Prostate gland (tissue), 2 donors: ENCODE measurements at regions not wholly inside any gene's neighbourhood (a gene's known extent, or its start where the extent isn't known, plus 50 kb on each side); places are given as distances from the start of the nearest gene placed in this dataset.

Experiments used
- POLR2A ChIP-seq: fragments of 450-650 bp; IDR thresholded peaks from one replicate; pipeline ENCODE4 v1.6.1; 2016; ENCODE audit warnings: antibody characterized with exemption, mild to moderate bottlenecking
- POLR2AphosphoS5 ChIP-seq: sonication (generic); formaldehyde crosslinking; IDR thresholded peaks from one replicate; pipeline ENCODE4 v1.6.1; 2017; ENCODE audit warnings: antibody characterized with exemption
- TF ChIP-seq, protein P1 (sequence below), 4 experiments: fragments of 200-600 bp in 2 of 4; fragments of 450-650 bp in 2 of 4; sonication (generic) in 2 of 4; IDR thresholded peaks; 1 replicate in 3 of 4; 2 replicates in 1 of 4; pipeline ENCODE4 v1.5.1; 2016 to 2019; ENCODE audit warnings: antibody characterized with exemption in 4 of 4, mild to moderate bottlenecking in 2 of 4, moderate library complexity in 2 of 4

DNA sequence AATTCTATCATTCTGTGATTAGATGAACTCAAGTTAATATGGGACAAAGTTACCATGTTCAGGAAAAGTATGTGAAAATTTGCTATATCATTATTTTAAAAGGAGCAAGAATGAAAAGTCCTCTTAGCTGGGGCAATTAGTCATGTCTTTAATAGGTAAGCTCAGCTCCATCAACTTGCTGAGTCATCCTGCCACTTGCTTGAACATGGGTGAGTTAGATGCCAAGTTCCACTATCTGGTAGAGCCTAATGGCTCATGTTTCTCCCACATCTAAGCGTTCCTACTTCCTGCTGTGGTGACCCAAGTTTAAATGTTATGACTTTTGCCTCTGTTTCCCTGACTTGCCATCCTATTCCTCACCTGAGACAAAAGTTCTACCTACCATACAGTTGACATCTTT is 276.8 kb downstream of the ZNF674 start:
- TF ChIP-seq, protein P1, sequence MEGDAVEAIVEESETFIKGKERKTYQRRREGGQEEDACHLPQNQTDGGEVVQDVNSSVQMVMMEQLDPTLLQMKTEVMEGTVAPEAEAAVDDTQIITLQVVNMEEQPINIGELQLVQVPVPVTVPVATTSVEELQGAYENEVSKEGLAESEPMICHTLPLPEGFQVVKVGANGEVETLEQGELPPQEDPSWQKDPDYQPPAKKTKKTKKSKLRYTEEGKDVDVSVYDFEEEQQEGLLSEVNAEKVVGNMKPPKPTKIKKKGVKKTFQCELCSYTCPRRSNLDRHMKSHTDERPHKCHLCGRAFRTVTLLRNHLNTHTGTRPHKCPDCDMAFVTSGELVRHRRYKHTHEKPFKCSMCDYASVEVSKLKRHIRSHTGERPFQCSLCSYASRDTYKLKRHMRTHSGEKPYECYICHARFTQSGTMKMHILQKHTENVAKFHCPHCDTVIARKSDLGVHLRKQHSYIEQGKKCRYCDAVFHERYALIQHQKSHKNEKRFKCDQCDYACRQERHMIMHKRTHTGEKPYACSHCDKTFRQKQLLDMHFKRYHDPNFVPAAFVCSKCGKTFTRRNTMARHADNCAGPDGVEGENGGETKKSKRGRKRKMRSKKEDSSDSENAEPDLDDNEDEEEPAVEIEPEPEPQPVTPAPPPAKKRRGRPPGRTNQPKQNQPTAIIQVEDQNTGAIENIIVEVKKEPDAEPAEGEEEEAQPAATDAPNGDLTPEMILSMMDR (IDR thresholded peaks at IDR 0.05) = no peak
- no peak for TF ChIP-seq POLR2A
- no peak for TF ChIP-seq POLR2AphosphoS5
